DND-41 (cell line): ENCODE measurements at regions not wholly inside any gene's neighbourhood (a gene's known extent, or its start where the extent isn't known, plus 50 kb on each side); places are given as distances from the start of the nearest gene placed in this dataset.
A peak's percentile ranks its signal among the peaks of the same experiment; 100 is the strongest.

Source experiments
- ATAC-seq: fragments of 200-7000 bp; cut with Tn5 transposase; 3 replicates; pipeline ENCODE4 v1.9.1; 2021; ENCODE audit warnings: low read depth; ENCODE audit not compliant: insufficient read depth
- DNase-seq: peaks from one replicate; pipeline ENCODE4 v3.0.0-alpha.2; 2020
- H2AFZ ChIP-seq: 2 replicates; pipeline ENCODE4 v1.6.0; 2012; ENCODE audit warnings: low read depth, low read length
- H3K27ac ChIP-seq: 2 replicates; pipeline ENCODE4 v1.5.1; 2012; ENCODE audit warnings: low read length, inconsistent platforms
- H3K27me3 ChIP-seq: fragments of 200-600 bp; sonication (generic); 2 replicates; pipeline ENCODE4 v1.6.0; 2012; ENCODE audit warnings: low read length, mild to moderate bottlenecking, inconsistent platforms; ENCODE audit not compliant: insufficient read depth, poor library complexity
- H3K36me3 ChIP-seq: 2 replicates; pipeline ENCODE4 v1.5.1; 2012; ENCODE audit warnings: low read length, inconsistent platforms; ENCODE audit not compliant: insufficient read depth
- H3K4me1 ChIP-seq: 2 replicates; pipeline ENCODE4 v1.5.1; 2012; ENCODE audit warnings: mild to moderate bottlenecking, low read length; ENCODE audit not compliant: insufficient read depth
- H3K4me2 ChIP-seq: 2 replicates; pipeline ENCODE4 v1.6.0; 2012; ENCODE audit warnings: mild to moderate bottlenecking, moderate library complexity, low read length, inconsistent platforms; ENCODE audit not compliant: insufficient read depth
- H3K4me3 ChIP-seq, 2 experiments: fragments of 200-600 bp in 1 of 2; shearing (Covaris generic) in 1 of 2; 2 replicates each; pipeline ENCODE4 v1.5.1; 2012 to 2016; ENCODE audit warnings: inconsistent platforms in 2 of 2, low read length in 2 of 2, mild to moderate bottlenecking in 2 of 2, low read depth in 1 of 2, moderate library complexity in 1 of 2
- H3K79me2 ChIP-seq: 2 replicates; pipeline ENCODE4 v1.6.0; 2012; ENCODE audit warnings: low read length, inconsistent platforms; ENCODE audit not compliant: insufficient read depth
- H3K9ac ChIP-seq: 2 replicates; pipeline ENCODE4 v1.6.0; 2012; ENCODE audit warnings: low read depth, mild to moderate bottlenecking, inconsistent platforms, low read length, moderate library complexity
- H3K9me3 ChIP-seq: 2 replicates; pipeline ENCODE4 v1.5.1; 2012; ENCODE audit warnings: low read length, moderate library complexity, mild to moderate bottlenecking, inconsistent platforms; ENCODE audit not compliant: insufficient read depth, severe bottlenecking
- H4K20me1 ChIP-seq: 2 replicates; pipeline ENCODE4 v1.6.0; 2012; ENCODE audit warnings: low read length; ENCODE audit not compliant: insufficient read depth
- EZH2 ChIP-seq: IDR thresholded peaks from 3 replicates; pipeline ENCODE4 v1.6.1; 2012; ENCODE audit warnings: borderline replicate concordance, low read depth, mild to moderate bottlenecking, moderate library complexity, low read length, inconsistent platforms; ENCODE audit not compliant: severe bottlenecking
- TF ChIP-seq, protein P1 (sequence below): IDR thresholded peaks from 2 replicates; pipeline ENCODE4 v1.5.1; 2012; ENCODE audit warnings: borderline replicate concordance, low read length, moderate library complexity, mild to moderate bottlenecking; ENCODE audit not compliant: poor library complexity, severe bottlenecking; ENCODE audit errors: extremely low read depth

DNA sequence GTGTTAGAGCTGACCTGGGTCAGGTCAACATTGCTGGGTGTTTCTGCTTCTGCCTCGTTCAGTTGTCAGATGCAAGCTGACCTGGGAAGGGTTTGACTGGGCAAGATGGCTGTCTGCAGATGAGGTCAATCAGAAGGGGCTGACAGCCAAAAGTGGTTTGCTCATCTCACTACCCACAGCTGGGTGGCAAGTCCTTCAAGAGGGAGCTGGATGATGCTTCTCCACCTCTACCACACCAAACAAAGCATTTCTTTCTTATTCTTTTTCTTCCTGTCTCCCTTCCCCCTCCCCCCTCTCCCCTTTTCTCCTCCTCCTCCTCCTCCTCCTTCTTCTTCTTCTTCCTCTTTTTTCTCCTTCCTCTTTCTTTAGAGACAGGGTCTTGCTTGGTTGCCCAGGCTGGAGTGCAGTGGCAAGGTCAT is 268.2 kb upstream of the PLEKHG7 start:
- Histone ChIP-seq H3K9me3 (no peaks in the 10 kb centered on the region), H2AFZ (0 out of 2 replicates have a peak overlapping the region, but pooled peaks have one; percentile 16)

DNA sequence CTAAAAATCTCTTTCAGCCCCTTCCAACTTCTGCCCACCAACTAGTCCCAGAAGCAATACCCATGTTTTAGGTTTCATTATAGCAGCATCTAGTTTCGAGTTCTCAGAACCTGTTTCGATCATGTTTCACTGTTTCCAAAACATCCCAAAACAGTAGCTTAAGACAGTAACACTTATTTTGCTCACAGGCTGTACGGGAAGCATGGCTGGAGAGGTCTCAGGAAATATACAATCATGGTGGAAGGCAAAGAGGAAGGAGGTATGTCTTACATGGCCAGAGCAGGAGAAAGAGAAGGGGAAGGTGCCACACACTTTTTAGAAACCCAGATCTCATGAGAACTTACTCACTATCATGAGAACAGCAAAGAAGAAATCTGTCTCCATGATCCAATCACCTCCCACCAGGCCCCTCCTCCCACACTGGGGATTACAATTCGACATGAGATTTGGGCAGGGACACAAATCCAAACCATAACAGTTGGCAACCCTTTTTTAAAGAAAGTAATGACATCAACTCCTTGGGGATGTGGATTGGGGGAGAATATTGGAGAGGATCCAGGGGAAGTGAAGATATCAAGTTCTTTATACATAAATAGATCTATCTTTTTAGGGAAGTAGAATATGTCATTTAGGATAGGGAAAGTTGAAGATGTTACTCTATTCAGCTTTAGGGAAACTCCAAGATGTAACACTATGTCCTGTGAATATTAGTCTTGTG is 269.9 kb upstream of the PLEKHG7 start:
- Histone ChIP-seq H3K27me3 (no peaks in the 10 kb centered on the region), H2AFZ (no peak overlapping the region), H3K4me1 (peaks cover 12% of the 10 kb centered on the region), H3K4me2 (no peak overlapping the region), H3K9me3 (no peaks in the 10 kb centered on the region), H3K4me3 (no peak overlapping the region), H3K27ac (no peak overlapping the region), H4K20me1 (no peaks in the 10 kb centered on the region), H3K36me3 (no peaks in the 10 kb centered on the region), H3K9ac (no peak overlapping the region), H3K79me2 (no peaks in the 10 kb centered on the region)
- DNase-seq, result no peak
- ATAC-seq, result no peak
- no peak for TF ChIP-seq EZH2
- TF ChIP-seq, protein P1, sequence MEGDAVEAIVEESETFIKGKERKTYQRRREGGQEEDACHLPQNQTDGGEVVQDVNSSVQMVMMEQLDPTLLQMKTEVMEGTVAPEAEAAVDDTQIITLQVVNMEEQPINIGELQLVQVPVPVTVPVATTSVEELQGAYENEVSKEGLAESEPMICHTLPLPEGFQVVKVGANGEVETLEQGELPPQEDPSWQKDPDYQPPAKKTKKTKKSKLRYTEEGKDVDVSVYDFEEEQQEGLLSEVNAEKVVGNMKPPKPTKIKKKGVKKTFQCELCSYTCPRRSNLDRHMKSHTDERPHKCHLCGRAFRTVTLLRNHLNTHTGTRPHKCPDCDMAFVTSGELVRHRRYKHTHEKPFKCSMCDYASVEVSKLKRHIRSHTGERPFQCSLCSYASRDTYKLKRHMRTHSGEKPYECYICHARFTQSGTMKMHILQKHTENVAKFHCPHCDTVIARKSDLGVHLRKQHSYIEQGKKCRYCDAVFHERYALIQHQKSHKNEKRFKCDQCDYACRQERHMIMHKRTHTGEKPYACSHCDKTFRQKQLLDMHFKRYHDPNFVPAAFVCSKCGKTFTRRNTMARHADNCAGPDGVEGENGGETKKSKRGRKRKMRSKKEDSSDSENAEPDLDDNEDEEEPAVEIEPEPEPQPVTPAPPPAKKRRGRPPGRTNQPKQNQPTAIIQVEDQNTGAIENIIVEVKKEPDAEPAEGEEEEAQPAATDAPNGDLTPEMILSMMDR, result no peak

More for the DNA sequence above, 268.2 kb upstream of the PLEKHG7 start:
- DNase-seq (no peak), ATAC-seq (no peak)
- Histone ChIP-seq H3K4me3 (no peak overlapping the region), H3K4me1 (peaks cover 12% of the 10 kb centered on the region), H3K27me3 (no peaks in the 10 kb centered on the region), H3K9ac (no peak overlapping the region), H3K4me2 (no peak overlapping the region), H3K27ac (0 out of 2 replicates have a peak overlapping the region, but pooled peaks have one; percentile 9), H4K20me1 (no peaks in the 10 kb centered on the region), H3K79me2 (no peaks in the 10 kb centered on the region), H3K36me3 (no peaks in the 10 kb centered on the region)
- TF ChIP-seq, protein P1, result no peak
- no peak for TF ChIP-seq EZH2

DNA sequence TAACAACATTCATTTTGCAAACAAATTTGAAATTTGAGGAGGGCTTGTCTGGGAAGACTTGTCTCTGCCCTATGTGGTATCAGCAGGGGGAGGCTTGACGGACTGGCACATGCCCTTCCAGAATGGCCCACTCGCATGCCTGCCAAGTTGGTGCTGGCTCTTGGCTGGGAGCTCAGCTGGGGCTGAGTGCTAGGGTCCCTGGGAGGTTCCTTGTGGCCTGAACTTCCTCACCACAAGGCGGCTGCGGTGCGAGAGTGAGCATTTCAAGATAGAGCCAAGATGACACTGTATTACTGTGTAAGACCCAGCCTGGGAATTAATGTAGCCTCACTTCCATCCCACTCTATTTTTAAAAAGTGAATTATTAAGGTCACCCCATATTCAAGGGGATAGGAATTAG is 271.6 kb upstream of the PLEKHG7 start:
- Histone ChIP-seq H3K9ac (no peak overlapping the region), H2AFZ (no peak overlapping the region), H3K79me2 (no peaks in the 10 kb centered on the region), H3K27ac (no peak overlapping the region), H4K20me1 (no peaks in the 10 kb centered on the region), H3K36me3 (no peaks in the 10 kb centered on the region), H3K4me3 (no peak overlapping the region), H3K9me3 (no peaks in the 10 kb centered on the region), H3K4me1 (peaks cover 12% of the 10 kb centered on the region), H3K27me3 (no peaks in the 10 kb centered on the region), H3K4me2 (no peak overlapping the region)
- ATAC-seq (peak; percentile 99), DNase-seq (peak; percentile 77)
- TF ChIP-seq, protein P1, result peak; percentile 61
- no peak for TF ChIP-seq EZH2

DNA sequence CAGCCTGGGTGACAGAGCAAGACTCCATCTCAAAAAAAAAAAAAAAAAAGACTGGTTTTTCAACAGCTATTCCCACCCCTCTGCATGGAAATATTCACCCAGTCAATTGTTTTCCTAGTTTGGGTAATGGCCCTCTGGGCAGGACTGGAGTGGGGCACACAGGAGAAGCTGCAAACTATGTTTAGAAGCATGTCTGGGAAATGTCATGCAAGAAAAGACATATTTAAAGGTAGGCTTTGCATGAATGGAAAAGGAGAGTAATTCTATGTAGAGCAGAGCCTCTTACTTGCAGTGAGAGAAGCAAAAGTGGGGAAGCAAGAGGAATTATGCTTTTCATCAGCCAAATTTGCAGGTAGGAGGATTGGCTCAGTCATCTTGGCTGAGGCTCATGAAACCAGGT is 276.5 kb upstream of the PLEKHG7 start:
- Histone ChIP-seq H4K20me1 (no peaks in the 10 kb centered on the region), H3K4me2 (no peak overlapping the region), H3K4me3 (no peak overlapping the region), H3K9me3 (no peaks in the 10 kb centered on the region), H3K36me3 (no peaks in the 10 kb centered on the region), H2AFZ (no peak overlapping the region), H3K79me2 (no peaks in the 10 kb centered on the region), H3K27ac (no peak overlapping the region), H3K4me1 (peaks cover 4% of the 10 kb centered on the region), H3K9ac (no peak overlapping the region), H3K27me3 (no peaks in the 10 kb centered on the region)
- no peak for ATAC-seq
- TF ChIP-seq, protein P1, result no peak
- no peak for TF ChIP-seq EZH2
- no peak for DNase-seq
